Occipital lobe (tissue), 2 donors: ENCODE measurements at regions not wholly inside any gene's neighbourhood (a gene's known extent, or its start where the extent isn't known, plus 50 kb on each side); places are given as distances from the start of the nearest gene placed in this dataset. TPM values are rescaled to one million over a fixed set of nuclear protein-coding genes. Genes with fewer than 3 reads are reported as not detected.
"Not testable (repeated sequence)": the region's sequence is repeated elsewhere in the genome, so short reads cannot be mapped to it uniquely, and the experiment has no call there.

Experiments
- DNase-seq: peaks from one replicate; lab custom pipeline; 2025; lab: John Stamatoyannopoulos, UW
- small RNA-seq: library from RNA; depleted of rRNA; stranded (forward); fragments of <200 nt; gene quantifications from one replicate; pipeline ENCODE3, GENCODE V24; 2014

- DNase-seq: no peak
These were observed 79.7 kb upstream of the SSBP2 start for GRCh38 chr5:81830596-81830995.

GRCh38 chr5:81829242-81829641 lies 78.3 kb upstream of the SSBP2 start:
- no peak for DNase-seq

DNA sequence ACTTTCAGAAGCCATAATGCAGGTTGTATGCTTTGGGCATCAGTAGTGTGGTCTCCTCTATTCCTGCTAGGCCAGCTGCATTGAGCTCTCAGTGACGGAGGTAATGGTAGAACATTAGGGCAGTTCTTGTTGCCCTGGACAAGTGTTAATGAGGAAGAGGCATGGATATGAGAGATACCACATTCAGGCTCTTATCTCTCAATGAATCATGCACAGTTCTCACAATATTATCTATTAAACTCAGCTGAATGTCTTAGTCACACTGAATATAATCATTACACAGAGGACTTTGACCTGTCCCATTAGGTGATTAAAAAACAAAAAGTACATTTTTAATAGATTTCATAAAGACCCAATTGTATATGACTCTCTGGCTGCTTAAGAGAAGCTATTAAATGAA lies 76.6 kb upstream of the SSBP2 start:
- no peak for DNase-seq

DNA sequence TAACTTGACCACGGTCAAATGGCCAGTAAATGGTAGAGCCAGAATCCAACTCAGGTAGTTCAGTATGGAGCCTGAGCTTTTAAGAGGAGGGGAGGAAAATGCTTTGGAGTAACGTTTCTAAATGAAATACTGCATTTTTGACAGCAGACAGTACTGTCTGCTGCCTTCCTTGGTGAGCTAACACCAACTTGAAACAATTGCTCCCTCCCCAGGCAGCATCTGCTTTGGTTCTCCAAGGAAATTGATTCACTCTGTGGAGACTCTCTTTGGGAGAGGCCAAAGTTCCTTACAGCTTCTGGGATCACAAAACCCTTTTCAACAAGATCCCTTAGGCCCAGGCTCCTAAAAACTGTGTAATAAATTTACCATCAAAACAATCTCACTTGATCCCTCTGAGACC lies 75.2 kb upstream of the SSBP2 start:
- no peak for DNase-seq

- no peak for DNase-seq
These were observed 74.3 kb upstream of the SSBP2 start for GRCh38 chr5:81825237-81825636.

- DNase-seq: not testable (repeated sequence)
These were observed 72.8 kb upstream of the SSBP2 start for GRCh38 chr5:81823736-81824135.

GRCh38 chr5:81820863-81821262 lies 70.0 kb upstream of the SSBP2 start:
- DNase-seq: no peak

- no peak for DNase-seq
These were observed 69.4 kb upstream of the SSBP2 start for GRCh38 chr5:81820318-81820636.

DNA sequence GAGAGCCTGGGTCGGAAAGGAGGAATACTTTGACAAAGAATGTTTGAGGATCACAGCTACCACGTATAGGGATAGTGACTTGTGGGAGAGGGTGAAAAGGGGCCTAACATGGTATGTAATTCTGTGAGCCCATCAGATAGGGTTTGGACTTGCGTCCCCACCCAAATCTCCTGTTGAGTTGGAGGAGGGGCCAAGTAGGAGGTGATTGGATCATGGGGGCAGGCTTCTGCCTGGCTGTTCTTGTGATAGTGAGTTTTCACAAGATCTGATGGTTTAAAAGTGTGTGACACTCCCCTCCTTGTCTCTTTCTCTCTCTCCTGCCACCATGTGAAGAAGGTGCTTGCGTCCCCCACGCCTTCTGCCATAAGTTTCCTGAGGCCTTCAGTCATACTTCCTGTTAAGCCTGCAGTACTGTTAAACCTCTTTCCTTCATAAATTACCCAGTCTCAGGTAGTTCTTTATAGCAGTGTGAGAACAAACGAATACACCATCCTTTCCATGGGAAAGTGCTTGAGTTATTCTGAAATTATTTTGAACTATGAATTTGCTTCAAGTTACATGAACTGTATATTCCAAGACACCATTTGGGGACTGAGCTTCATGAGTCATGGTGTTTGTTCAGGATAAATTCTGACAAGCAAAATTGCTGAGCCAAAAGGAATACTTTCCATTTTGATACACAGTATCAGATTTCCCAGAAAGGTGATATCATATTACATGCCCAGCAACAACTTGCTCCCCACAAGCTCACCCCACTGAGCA lies 68.8 kb upstream of the SSBP2 start:
- no peak for DNase-seq

DNA sequence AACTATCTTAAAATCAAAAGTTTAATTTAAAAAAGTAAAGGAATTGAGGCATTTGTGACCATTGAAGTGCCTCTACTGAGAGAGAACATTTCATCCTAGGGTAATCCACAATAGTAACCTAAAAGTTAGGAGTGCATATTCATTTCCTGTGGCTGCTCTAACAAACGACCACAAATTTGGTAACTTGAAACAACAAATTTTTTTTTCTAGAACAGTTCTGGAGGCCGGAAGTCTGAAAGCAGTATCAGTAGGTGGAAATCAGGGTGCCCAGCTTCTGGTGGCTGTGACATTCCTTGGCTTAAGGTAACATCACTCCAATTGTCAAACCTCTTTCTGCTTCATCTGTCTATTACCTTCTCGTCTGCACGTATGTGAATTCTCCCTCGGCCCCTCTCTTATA lies 67.1 kb upstream of the SSBP2 start:
- no peak for DNase-seq

DNA sequence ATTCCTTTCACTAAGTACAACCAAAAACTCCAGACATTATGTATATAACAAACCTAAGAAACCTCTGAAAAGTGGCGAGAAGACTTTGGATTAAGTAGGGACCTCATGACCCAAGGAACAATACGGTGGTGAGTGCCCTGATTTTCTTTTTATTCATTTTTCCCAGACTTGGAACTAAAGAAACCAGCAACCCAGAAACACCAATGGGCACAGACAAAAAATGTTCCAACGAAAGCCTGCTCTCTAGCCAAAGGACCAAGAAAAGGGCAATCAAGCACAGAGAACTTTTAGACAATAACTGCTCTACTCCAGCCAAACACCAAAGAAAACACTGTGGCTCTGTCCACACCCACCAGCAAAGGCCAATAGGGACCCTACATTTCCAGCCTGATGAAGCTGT lies 66.2 kb upstream of the SSBP2 start:
- DNase-seq: no peak

GRCh38 chr5:81815321-81815720 lies 64.4 kb upstream of the SSBP2 start:
- DNase-seq: no peak

GRCh38 chr5:81808106-81808505 lies 57.2 kb upstream of the SSBP2 start:
- no peak for DNase-seq

GRCh38 chr5:81805086-81805485 lies 54.2 kb upstream of the SSBP2 start:
- DNase-seq: no peak

- no peak for DNase-seq
These were observed 52.9 kb upstream of the SSBP2 start for GRCh38 chr5:81803812-81804211.

DNA sequence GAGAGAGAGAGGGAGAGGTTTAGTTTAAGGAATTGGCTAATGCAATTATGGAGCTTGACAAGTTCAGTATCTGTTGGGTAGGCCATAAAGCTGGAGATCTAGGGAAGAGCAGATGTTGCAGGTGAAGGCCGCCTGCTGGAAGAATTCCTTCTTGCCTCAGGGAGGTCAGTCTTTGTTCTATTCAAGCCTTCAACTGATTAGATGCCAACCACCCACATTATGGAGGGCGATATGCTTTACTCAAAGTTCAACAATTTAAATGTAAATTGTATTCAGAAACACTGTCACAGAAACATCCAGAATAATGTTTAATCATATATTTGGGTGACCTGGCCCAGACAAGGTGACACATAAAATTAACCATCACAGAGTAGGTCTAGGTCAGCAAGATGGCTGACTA lies 51.7 kb upstream of the SSBP2 start:
- no peak for DNase-seq

- no peak for DNase-seq
These were observed 51.1 kb upstream of the SSBP2 start for GRCh38 chr5:81802020-81802419.

DNA sequence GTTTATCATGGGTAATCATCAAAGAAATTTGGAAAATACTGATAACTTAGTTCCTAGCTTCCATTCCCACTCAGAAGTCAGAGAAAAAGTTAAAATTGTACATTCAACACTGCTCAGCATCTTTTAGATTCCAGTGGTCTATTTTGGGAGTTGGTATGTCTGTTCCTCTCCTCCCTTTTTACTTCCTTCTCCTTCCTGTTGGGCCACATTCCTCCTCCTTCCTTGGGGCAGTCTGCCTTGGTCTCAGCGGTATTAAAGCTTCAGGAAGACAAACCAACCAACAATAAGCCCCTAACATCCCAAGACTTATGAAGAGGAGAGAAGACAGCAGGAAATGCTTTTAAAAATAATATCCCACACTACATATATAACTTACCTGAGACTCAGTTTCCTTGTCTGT lies 49.9 kb upstream of the SSBP2 start:
- DNase-seq: no peak

Small RNA genes lying in the stretch of these regions (small RNA-seq; reads per million reads assigned to genes)
- gene SEM1P1: not detected
